ENCODE measurements at regions not wholly inside any gene's neighbourhood (a gene's known extent, or its start where the extent isn't known, plus 50 kb on each side); places are given as distances from the start of the nearest gene placed in this dataset.

DNA sequence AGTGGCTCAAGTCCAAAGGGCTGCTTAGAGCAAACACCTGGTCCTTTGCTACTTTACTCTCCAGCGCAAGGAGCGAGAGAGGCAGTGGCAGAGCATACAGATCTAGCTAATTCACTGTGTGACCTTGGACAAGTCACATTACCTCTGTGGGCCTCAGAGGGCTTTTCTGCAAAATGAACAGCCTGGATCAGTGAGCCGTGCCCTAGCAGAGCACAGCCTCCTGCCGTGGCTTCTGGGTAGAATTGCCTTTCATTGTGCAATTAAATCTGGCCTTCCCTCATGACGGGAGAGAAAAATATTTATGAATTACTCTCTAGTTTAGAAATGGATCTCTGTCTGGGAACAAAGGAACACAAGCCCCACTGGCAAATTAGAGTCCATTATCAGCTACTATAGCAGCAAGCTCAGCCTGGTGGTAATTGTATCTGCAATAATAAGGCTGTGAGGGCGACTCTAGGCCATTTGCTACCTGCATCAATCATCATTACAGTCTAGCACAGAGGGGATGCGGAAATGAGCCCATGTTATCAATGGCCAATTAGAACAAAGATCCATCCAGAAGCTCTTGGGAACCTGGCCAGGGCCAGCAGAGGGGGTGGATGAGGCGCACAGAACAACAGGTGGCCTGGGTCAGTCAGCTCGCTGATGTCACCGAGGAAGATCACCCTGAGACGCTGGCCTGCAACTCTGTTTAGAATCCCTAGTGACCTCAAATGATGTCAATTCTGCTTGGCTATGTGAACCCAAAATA is 114.2 kb upstream of the LY86 start:
- Histone ChIP-seq H3K27ac (no peak overlapping the region), H3K4me3 (no peak overlapping the region), H3K36me3 (no peaks in the 10 kb centered on the region), H3K27me3 (ENCODE audit: low read depth) (no peaks in the 10 kb centered on the region), H3K9me3 (peaks cover 4% of the 10 kb centered on the region), H3K4me1 (no peaks in the 10 kb centered on the region)
- TF ChIP-seq, protein P1, sequence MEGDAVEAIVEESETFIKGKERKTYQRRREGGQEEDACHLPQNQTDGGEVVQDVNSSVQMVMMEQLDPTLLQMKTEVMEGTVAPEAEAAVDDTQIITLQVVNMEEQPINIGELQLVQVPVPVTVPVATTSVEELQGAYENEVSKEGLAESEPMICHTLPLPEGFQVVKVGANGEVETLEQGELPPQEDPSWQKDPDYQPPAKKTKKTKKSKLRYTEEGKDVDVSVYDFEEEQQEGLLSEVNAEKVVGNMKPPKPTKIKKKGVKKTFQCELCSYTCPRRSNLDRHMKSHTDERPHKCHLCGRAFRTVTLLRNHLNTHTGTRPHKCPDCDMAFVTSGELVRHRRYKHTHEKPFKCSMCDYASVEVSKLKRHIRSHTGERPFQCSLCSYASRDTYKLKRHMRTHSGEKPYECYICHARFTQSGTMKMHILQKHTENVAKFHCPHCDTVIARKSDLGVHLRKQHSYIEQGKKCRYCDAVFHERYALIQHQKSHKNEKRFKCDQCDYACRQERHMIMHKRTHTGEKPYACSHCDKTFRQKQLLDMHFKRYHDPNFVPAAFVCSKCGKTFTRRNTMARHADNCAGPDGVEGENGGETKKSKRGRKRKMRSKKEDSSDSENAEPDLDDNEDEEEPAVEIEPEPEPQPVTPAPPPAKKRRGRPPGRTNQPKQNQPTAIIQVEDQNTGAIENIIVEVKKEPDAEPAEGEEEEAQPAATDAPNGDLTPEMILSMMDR (IDR thresholded peaks at IDR 0.05): no peak
- DNase-seq: no peak
- intact Hi-C loops (cut with DNase I): no loop called here
- no peak for ATAC-seq

- no peaks in the 10 kb centered on the region for H3K27me3 ChIP-seq (ENCODE audit: low read depth)
- ATAC-seq (no peak), DNase-seq (no peak)
- H3K4me3 ChIP-seq: no peak overlapping the region
- no peaks in the 10 kb centered on the region for H3K9me3 ChIP-seq
- intact Hi-C loops (cut with DNase I): no loop called here
- no peaks in the 10 kb centered on the region for H3K4me1 ChIP-seq
- no peak overlapping the region for H3K27ac ChIP-seq
- TF ChIP-seq, protein P1 (IDR thresholded peaks at IDR 0.05): no peak
- no peaks in the 10 kb centered on the region for H3K36me3 ChIP-seq
Observed at GRCh38 chr6:6479785-6480184, 108.7 kb upstream of the LY86 start.

- Histone ChIP-seq H3K4me1 (no peaks in the 10 kb centered on the region), H3K9me3 (no peaks in the 10 kb centered on the region), H3K4me3 (no peak overlapping the region), H3K36me3 (no peaks in the 10 kb centered on the region), H3K27ac (no peak overlapping the region), H3K27me3 (ENCODE audit: low read depth) (no peaks in the 10 kb centered on the region)
- DNase-seq: no peak
- no peak for ATAC-seq
- TF ChIP-seq, protein P1 (IDR thresholded peaks at IDR 0.05): no peak
- intact Hi-C loops (cut with DNase I): no loop called here
Observed at GRCh38 chr6:6482256-6482655, 106.3 kb upstream of the LY86 start.

DNA sequence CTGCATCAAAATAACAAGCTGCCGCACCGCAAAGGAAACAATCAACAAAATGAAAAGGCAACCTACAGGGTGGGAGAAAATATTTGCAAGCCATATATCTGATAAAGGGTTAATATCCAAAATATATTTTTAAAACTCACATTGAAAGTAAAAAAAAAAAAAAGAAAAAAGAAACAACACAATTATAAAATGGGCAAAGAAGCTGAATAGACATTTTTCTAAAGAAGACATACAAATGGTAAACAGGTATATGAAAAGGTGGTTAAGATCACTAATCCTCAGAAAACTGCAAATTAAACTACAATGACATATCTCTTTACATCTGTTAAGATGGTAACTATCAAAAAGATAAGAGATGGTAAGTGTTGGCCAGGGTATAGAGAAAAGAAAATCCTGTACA is 105.4 kb upstream of the LY86 start:
- ATAC-seq: no peak
- H3K4me1 ChIP-seq: no peaks in the 10 kb centered on the region
- no peaks in the 10 kb centered on the region for H3K27me3 ChIP-seq (ENCODE audit: low read depth)
- no peak for DNase-seq
- H3K27ac ChIP-seq: no peak overlapping the region
- intact Hi-C loops (cut with DNase I): no loop called here
- no peak overlapping the region for H3K4me3 ChIP-seq
- no peaks in the 10 kb centered on the region for H3K9me3 ChIP-seq
- H3K36me3 ChIP-seq: no peaks in the 10 kb centered on the region
- TF ChIP-seq, protein P1 (IDR thresholded peaks at IDR 0.05): no peak

DNA sequence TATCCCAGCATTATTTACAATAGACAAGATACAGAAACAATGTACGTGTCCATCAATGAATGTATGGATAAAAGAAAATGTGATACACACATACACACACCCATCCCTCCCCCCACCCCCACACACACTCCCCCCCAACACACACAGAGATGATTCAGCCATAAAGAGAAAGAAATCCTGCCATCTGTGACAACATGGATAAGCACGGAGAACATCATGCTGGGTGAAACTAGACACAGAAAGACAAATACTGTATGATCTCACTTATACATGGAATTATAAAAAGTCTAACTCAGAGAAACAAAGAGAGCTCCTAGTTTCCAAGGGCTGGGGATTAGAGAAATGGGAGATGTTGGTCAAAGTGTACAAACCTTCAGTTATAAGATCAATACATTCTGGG is 104.8 kb upstream of the LY86 start:
- no peaks in the 10 kb centered on the region for H3K9me3 ChIP-seq
- intact Hi-C loops (cut with DNase I): no loop called here
- no peak for ATAC-seq

More for the DNA sequence above, 104.8 kb upstream of the LY86 start:
- no peaks in the 10 kb centered on the region for H3K27me3 ChIP-seq (ENCODE audit: low read depth)
- DNase-seq: no peak
- H3K4me3 ChIP-seq: no peak overlapping the region
- TF ChIP-seq, protein P1 (IDR thresholded peaks at IDR 0.05): no peak
- H3K36me3 ChIP-seq: no peaks in the 10 kb centered on the region
- H3K27ac ChIP-seq: no peak overlapping the region
- H3K4me1 ChIP-seq: no peaks in the 10 kb centered on the region
